ENCODE measurements at regions not wholly inside any gene's neighbourhood (a gene's known extent, or its start where the extent isn't known, plus 50 kb on each side); places are given as distances from the start of the nearest gene placed in this dataset.

GRCh38 chr18:26794230-26795101 is 71.0 kb downstream of the AQP4 start:
- no peak for DNase-seq

DNA sequence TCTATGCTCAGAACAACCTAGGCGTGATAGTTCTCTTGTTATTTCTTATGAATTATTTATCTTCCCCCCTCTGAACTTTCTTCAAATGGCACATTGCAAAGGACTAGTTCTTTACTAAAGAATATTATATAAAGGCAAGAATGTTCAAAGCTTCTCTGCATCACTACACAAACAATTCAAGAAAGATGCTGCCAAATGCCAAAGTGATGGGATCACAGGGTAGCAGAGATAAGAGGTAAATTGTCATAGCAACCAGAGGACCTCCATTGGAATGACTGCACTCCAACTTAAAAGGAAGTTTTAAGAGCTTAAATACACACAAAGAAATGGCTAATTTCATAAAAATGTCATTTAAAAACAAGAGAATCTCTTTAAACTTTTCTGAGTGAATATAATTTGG is 72.8 kb downstream of the AQP4 start:
- DNase-seq = no peak

GRCh38 chr18:26791676-26792075 is 73.8 kb downstream of the AQP4 start:
- DNase-seq = no peak

DNA sequence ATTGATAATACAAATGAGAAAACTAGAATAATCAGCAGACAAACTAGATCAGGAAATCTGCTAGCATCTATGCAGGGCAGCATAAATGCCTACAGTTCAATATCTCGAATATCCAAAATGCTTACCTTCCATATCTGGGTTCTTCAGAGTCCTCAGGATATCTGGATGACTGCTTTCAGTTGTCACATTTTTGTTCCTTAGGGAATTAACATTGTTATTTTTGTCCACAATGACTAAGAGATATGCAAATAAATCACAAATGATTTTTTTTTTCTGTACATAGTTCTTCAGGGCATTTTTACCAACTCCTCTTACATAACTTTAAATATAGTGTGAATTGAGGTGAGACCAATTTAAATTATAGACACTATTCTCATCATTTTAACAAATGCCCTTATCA is 80.9 kb downstream of the AQP4 start:
- DNase-seq = no peak

DNA sequence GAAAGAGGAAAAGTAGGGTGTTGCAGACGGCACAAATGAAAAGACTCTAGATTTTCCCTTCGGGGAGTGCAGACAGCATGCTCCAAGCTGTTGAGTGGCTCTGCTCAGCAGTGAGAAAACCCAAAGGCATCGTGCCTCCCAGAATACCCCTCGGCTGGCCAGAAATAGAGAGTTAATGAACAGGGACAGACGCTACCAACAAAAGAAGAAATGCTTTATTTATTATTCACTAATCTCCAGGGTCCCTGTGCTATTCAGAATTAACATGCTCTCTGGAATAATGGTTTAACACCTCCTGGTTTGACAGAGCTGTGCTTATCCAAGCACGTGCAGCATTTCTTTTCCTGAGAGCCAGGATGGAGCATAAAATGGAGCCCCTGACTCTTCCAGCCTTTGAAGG is 82.3 kb downstream of the AQP4 start:
- peak in 2 of 56 donors; percentile 16 to 18 for DNase-seq

- no peak for DNase-seq
Observed at GRCh38 chr18:26780520-26781325, 84.8 kb downstream of the AQP4 start.

DNA sequence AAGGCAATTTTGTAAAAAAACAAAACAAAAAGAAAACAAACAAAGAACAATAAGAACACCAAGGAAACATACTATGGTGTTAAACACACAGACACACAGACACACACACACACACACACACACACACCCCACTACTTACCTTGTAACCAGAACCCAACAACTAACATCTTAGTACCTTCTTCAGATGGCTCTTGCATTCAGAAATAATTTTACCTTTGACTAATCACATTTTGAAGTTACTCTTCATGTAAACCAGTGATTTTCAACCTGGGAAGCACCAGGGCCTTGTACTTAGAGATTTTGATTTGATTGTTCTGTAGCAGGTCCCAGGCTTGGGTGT is 87.5 kb downstream of the AQP4 start:
- DNase-seq = no peak

DNA sequence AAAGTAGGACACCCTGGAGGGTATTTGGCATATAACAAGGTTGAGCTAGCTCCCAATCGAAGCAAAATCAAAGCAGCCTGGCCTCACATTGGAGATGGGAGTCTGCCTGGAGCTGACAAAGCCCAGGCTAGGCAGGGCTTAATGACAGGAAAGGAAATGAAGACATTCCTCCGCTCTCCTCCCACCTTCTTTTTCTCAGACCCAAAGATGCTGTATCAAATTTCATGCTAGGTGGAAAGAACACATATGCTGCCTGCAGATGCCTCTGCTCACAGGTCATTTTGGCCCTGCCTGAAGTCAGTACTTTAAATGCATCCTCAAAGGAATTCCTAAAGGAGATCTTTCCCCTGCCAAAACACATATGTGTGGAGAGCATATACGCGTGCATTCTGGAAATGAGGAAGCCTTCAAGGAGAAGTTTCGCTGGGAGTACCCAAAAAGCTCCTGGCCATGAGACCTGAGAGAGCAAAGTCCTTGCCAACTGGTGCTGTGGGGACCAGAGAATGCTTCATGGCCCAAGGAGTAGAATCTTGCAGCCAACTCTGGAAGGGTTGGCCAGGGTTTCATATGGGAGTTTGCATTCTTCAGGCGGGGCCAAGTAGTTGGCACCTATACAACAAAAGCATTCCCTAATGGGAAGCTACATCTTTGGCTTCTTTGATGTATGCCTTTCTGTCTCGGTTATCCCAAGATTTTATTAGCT is 88.0 kb downstream of the AQP4 start:
- DNase-seq = peak in 1 of 56 donors; percentile 2

DNA sequence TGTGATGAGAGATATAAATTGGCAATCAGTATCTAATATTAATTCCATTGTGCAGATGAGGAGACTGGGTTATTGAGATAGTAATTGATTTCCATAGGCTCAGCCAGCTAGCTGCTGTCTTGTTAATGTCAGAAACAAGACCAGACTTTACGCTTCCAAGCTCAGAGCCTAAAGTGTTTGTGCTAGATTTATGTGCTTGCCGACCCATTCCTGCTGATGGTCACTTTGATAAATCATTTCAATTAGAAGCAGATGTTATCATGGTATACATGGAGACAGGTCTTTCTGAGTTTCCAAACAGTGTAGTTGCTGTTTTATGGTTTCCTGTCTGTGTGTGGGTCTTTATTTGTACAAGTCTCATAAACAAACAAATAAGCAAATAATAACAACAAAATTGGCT is 92.8 kb downstream of the AQP4 start:
- DNase-seq = no peak

GRCh38 chr18:26771524-26771923 is 94.0 kb downstream of the AQP4 start:
- no peak for DNase-seq

- DNase-seq = no peak
Observed at GRCh38 chr18:26768385-26768784, 97.1 kb downstream of the AQP4 start.

- no peak for DNase-seq
Observed at GRCh38 chr18:26765498-26765897, 100.0 kb downstream of the AQP4 start.

DNA sequence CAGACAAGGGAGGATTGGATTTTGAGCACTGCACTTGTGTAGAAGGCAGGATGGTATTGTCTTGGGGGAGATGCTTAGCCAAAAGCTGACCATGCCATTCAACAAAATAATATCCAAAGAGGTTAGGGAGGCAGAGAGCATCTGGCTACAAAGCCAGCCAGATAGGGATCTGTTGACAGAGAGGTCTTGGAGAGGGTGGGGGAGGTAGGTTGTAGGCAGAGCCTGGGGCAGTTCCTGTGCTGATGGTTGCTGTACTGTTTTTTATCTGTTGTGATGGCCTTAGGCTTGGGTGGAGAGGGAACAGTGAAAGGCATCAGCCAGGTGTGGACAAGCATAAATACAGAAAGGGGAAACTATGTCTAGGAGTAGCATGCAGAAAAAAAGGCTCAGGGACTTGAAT is 100.9 kb downstream of the AQP4 start:
- DNase-seq = no peak

- no peak for DNase-seq
Observed at GRCh38 chr18:26764177-26764576, 101.3 kb downstream of the AQP4 start.

DNA sequence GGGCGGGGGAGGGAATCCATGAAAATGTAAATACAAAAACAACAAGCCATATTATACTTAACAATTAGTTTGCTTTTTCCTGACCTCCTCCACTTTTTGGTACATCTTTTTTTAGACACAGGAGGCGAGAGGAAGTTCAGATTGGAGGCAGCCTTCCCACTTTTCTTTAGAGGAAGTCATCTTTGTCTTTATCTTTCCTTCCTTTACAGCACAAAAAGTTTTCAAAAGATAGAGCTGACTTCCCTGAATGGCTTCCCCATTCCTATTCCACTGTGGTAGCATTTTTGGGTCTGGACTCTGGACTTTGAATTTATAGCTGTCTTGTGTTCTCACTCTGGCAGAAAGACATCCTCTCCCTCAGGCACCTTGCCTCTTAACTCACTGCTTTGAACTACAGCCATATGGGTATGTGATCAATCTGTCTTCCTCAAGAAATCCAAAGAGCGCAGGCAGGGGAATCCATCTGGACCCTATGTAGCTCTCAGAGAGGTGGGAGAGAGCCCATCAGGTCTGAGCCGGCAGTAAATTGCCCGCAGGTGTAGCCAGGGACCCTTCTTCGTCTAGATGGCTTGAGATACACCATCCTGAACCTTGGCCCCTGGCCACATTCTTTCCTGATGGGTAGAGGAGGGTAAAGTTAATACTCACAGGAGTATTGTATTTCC is 101.9 kb downstream of the AQP4 start:
- DNase-seq = no peak

- DNase-seq = no peak
Observed at GRCh38 chr18:26757263-26758019, 108.1 kb downstream of the AQP4 start.

DNA sequence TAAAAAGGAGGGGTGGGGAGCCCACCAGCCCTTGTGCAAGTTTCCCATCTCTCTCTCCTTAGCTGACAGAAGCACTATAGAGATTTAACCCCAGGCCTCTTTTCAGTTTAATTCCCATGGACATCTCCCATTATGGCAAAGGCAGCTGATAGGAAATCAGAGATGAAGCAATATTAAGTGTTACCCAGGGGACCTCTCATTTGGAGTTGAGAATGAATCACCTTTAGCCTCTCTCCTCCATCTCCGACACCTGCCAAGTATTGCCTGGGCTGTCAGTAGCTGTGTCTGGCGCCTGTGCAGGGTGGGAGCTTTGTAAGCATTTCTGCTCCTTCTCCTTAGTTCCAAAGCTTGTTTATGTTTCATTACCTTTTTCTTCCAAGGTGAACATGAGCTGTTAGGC is 109.0 kb downstream of the AQP4 start:
- DNase-seq = no peak

DNA sequence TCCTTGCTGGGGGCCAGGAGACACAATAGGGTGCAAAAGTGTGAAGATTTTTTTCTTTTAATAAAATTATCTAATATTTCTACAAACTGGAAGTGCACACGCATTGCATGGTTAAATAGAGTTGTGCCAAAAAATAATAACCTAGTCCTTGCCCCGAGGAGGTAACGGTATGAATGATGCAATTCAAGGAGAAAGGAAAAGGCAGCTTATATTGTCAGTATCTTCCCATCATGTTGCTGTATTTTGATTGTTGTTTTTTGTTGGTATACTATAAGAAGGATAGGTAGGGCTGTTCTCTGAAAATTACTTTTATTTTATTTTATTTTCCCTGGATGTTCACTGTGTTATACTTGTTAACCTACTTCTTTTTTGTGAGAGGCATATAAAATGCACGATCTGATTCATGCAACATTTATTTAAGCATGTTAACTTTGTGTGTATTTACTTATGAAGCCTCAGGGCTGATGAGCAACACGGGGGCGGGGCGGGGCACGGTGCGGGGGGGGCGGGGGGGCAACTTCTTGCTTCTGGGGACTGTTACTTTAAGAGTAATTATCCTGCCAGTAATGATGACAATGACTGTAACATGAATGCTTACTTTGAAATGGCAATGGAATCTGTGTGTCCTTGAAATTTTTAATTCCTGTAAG is 118.6 kb downstream of the AQP4 start:
- DNase-seq = no peak

GRCh38 chr18:26746398-26746797 is 119.1 kb downstream of the AQP4 start:
- no peak for DNase-seq

Data from amygdala (tissue), 56 donors.